HG03378 (cell line): ENCODE measurements at regions not wholly inside any gene's neighbourhood (a gene's known extent, or its start where the extent isn't known, plus 50 kb on each side); places are given as distances from the start of the nearest gene placed in this dataset.

Source experiments
- ATAC-seq: cut with Tn5 transposase; IDR thresholded peaks from one replicate; pipeline ENCODE4 v1.9.1; 2021; ENCODE audit warnings: mild to moderate bottlenecking, moderate library complexity; ENCODE audit not compliant: unreplicated experiment

DNA sequence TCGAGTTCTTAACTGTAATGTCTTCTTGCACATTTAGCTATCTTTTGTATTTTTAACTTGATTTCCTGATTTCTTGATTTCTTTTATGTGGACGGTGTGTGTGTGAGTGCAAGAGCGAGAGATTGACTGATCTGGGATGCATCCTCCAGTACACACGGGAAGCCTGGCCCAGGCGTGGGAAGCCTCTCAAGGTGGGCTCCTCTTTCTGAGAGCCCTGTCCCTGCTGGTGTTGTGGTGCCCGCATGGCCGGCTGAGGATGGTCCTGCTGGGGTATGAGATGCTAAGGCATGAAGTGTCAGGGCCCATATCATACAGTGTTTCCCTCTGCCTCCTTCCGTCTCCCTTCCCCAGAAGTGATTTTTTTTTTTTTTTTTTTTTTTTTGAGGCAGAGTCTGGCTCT, 130.8 kb upstream of the TCERG1L start:
- no peak for ATAC-seq

DNA sequence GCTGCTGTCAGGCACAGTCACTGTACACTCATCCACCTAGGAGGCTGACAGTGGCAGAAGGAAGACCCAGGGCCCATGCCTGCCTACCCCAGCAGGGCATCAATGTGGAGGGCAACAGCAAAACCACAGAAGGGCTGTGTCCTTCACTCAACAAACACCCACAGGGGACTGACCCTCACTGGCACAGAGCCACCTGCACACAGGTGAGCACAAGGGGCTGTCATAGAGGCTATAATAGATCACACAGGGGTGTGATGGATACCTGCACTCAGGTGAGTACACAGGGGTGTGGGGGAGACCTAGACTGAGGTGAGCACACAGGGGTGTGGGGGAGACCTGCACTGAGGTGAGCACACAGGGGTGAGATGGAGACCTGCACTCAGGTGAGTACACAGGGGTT, 132.8 kb upstream of the TCERG1L start:
- ATAC-seq, result no peak

DNA sequence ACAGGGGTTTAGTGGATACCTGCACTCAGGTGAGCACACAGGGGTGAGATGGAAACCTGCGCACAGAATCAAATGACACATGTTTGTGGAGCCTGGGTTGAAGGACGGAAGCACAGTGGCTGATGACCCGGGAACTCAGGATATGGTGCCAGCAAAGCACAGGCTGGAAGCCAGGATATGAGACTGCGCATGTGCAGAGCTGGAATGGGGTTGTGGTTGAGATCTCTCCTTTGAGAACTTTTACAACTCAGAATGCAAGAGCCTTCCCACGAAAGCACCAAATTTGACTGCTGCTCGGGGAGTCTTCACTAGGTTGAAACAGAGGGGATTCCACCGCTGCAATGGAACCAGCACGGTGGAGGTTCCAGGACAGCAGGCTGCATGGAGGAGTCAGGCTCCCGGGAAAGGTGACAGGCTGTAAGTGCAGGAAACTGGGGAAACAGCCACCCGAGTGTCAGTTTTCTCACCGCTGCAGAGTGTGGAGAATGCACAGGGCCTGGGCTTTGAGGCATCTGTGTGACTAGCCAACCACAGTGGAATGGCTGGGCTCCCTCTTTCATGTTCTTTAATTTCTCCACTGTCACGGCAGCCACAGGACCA, 133.4 kb upstream of the TCERG1L start:
- no peak for ATAC-seq

DNA sequence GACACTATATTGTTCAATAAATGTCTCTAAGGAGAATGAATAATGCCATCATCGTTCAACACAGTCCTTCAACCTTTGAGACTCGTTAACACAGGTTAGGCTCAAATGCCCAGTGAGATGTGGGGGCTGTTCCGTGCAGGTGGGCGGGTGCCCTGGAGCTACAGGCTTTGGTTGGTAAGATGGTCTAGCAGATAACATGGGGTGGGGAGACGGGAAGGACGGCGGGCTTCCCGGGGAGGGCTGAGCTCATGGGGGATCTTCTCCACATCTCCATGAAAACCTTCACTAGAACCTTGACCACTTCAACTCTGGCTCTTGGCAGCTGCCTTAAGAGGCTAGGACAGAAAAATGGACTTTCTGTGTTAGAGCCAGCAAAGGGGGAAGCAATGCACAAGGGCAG, 134.1 kb upstream of the TCERG1L start:
- ATAC-seq, result no peak

DNA sequence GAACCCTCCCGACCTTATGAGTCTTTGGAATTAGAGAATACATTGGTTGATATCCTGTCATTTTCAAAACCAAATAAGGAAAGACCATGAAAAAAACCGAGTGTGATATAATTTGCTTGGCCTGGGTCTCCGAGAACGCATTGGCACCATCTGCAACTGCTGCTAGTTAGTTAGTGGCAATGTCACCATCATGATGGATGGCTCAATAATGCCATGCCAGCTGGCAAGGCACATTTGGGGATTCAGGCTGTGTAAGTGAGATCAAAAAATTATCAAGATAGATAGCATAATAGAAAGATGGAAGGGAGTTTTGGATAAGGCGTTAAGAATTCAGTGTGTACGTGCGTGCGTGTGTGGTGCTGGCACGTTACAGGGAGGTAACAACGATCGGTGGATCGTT, 134.7 kb upstream of the TCERG1L start:
- no peak for ATAC-seq

DNA sequence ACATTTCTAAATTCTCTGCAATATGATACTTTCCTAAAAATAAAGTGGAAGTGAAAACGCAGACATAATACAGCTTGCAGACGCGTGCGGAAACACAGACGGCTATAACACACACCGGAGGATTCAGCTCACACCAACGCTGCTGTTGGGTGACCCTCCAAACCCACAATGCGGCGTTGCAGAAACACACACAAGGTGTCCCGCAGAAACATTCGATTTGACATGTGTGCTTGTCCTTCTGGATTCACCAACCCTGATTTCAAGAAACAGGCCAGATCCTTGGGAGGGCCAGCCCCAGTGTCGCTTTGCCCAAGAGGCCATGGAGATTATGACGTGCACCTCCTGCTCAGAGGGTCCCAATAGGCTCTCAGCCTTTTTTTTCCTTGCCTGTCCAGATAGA, 136.7 kb upstream of the TCERG1L start:
- ATAC-seq, result no peak

DNA sequence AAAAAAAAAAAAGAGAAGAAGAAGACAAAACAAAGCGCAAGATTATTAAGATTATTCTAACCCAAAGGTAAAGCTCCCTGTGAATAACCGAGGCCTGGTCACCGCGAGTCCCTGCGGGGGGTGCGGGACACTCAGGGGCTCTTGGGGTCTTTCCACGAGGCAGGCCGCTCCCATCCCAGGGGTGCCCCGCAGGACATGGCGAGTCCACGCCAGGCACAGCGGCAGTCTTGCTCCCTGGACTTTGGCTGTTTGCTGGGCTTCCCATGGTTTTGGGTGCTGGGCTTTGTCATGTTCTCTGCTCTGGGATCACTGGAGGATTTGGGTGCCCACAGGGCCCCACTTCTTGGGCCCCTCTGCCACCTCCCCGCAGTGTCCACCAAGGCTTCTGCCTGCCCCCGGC, 137.4 kb upstream of the TCERG1L start:
- ATAC-seq, result no peak

DNA sequence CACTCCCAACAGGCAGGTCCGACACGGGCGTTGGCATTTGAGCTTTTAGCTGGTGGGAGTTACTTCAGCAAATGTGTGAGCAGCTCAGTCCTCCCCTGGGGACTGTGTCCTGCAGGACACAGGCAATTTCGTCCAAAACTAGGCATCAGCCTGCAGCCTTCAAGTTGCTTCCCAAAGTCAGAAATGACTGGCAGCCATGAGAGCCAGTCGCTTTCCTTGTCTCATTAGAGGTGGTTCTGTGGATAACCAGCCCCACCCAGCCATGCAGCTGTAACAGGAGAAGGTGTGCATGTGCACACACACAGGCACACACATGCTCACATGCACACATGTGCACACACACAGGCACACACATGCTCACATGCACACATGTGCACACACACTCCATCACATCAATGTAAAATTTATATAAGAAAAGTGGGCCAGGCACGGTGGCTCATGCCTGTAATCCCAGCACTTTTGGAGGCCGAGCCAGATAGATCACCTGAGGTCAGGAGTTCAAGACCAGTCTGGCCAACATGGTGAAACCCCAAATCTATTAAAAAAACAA, 138.8 kb upstream of the TCERG1L start:
- ATAC-seq, result no peak

DNA sequence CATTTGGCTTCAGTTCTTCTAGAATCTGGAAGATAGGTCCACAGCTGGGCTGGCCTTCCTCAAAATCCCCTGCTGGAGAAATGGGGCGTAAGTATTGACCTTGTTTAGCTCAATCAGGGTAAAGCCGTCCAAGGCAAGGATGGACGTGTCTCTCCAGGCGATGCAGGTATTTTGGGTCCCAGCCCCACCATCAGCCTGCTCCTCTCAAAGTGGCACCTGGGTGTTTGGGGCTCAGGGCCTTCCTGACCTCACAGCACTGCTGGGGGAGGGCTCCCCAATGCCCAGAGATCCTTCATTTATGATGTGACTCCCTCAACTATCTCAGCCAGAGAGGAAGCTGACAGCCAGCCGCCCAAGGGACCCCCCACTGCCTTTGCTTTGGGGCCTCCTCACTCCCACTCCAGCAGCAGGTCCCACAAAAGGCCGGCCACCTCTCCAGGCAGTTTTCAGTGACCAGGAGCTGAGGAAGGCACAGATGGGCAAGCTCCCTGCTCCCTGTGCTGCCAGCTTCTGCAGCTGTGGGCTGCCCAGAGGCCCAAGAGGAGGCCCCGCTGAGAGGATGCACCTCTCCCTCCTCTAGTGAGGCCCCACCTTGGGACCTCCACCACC, 140.0 kb upstream of the TCERG1L start:
- ATAC-seq, result no peak

DNA sequence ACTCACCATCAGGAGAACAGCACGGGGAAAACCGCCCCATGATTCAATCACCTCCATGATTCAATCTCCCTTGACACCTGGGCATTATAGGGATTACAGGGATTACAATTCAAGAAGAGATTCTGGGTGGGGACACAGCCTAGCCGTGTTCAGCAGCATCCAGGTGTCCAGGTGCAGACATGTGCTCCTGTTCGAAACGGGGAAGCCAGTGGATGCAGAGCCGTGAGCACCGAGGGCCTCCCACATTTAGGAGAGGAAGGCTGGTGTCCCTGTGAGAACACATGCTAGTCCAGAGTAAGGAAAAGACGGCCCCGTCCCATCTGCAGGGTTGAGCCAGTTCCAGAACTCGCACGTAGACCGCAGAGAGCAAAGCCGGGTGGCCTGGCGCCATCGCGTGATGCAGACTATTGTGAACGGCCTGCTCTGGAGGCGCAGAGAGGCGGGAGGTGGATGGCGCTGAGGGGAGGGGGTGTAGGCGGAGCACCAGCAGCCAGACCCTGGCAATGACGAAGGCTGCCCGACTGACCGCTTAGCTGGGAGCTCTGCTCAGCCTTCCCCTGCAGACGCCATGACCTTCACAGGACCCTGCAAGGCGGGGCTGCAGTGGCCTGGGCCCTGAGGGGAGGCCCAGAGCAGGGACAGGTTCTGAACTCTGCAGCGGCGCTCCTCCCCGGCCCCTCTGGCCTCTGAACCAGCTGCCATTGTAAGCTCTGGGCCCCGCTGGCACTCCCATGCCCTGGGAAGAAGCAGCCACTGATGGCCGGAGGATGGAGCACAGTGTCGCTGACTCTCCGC, 141.6 kb upstream of the TCERG1L start:
- ATAC-seq, result no peak

DNA sequence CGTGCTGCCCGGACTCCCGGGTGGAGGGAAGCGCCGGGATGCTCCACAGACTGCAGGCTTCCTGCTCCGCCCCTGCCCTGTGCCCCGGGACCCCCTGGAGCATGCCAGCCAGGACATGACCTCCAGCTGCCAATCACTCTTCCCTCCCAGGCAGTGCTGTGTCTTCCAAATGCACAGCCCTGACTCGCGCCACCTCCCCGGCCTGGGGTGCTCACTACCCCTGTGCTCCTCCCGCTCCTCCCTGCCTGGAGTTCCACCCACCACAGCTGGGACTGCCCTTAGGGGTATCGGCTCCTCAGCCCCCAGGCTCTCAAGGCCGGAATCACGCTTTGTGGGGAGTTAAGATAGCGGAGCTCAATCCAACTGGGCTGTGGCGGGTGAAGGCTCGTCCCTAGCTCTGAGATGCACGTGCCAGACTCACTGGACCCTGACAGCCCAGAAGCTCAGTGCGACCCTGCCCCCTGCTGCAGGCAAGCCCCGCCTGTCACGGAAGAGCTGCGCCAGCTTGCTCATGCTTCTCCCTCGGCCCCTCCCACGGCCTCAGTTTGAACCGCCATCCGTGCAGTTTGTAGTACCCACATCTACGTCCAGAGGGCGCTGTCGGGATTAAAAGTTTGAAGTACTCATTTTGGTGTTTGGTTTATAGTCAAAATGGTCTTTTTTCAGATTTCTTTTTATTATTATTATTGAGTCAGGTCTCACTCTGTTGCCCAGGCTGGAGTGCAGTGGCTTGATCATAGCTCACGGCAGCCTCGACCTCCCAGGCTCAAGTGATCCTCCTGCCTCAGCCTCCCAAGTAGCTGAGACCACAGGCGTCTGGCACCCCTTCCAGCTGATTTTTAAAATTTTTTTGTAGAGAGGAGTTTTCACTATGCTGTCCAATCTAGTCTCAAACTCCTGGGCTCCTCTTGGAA, 142.5 kb upstream of the TCERG1L start:
- no peak for ATAC-seq

DNA sequence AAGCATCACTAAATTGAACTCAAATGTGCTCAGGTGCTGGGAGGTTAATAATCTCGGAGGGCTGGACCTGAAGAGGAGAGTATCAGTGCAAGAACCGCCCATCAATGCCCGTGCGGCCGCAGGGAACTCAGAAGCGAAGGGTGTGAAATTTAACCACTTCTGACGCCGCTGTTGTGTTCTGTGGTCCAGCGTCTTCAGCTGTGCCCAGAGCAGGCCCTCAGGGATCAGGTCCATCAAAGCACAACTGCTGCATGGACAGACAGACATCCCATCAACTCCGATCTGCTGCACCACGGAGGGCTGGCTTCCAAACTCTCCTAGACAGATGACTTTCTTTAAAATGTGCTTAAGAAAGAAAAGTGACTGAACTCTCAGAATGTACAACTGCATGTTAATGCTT, 144.9 kb upstream of the TCERG1L start:
- no peak for ATAC-seq

DNA sequence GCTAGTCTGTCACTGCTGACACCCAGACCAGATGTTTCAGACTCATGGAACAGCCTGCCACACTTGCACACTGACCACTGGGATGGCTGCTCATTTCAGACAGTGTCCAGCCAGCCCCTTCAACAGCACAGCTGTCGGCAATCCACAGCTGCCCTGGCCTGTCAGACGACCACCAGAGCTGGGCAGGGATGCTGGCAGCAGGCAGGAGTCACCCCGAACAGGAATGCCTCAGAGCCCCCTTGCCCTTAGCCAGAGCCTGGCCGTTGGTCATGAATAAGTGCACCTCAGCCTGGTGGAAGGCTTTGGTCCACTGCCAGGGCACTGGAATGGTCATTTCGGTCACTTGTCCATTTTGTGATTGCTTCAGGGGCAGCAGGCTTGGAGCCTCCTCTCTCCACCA, 149.6 kb upstream of the TCERG1L start:
- ATAC-seq, result no peak

DNA sequence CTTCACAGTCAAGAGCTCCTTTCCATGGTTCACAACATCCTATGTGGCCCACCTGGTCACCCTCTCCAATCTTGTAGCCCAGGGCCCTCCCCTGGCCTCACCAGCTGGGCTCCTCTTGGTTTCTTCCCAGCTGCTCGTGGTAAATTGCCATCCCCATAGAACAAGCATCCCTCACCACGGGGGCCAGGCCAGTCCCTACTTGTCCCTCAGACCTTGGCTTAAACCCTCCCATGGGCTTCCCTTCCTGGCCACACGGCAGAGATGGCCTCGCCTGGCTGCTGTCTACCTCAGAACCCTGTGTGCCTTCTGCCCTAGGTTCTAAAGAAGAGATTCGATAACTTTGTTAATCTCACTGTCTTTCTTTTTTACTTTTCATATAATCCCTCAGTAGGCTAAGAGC, 153.3 kb upstream of the TCERG1L start:
- ATAC-seq, result no peak

DNA sequence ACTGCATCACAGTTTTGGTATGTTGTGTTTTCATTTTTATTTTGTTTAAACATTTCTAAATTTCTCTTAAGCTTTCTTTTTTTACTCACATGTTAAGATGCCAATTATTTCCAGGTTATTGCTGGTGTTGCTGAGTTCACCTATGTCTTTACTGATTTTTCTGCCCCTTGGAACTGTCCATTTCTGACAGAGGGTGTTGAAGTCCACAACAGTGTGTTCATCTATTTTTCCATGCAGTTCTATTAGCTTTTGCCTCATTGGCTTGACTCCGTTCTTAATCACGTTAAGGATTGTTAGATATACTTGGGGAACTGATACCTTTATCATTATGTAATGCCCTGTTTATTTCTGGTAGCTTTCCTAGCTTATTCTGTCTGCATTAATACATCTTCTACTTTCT, 158.0 kb upstream of the TCERG1L start:
- ATAC-seq, result no peak

DNA sequence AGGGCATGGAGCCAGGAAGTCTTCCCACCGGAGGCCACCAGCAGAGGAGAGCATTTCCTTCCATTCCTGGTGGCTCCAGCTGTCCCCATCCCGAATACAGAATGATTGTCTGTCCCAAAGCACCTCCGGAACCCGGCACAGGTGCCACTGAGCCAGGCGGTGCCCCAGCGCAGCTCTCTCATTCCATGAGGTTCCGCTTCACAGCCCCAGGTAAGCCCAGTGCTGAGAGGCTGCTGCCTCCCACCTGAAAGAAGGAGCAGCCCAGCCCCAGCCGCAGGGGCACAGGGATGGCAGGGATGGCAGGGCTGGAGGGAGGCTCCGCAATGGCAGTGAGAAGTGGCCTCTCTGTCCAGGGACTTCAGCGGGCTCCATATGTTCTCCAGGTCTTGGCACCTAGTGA, 162.1 kb upstream of the TCERG1L start:
- no peak for ATAC-seq

DNA sequence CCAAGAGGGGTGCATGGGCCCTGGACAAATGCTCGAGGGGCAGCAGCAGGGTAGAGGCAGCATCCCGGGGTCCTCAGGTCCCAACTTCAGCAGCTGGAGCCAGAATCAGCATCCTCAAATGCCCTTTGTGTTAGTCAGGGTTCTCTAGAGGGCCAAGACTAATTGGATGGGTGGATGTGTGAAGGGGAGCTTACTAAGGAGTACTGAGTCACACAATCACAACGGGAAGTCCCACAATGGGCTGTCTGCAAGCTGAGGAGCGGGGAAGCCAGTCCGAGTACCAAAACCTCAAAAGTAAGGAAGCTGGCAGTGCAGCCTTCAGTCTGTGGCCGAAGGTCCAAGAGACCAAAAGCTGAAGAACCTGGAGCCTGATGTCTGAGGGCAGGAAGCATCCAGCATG, 162.9 kb upstream of the TCERG1L start:
- no peak for ATAC-seq

DNA sequence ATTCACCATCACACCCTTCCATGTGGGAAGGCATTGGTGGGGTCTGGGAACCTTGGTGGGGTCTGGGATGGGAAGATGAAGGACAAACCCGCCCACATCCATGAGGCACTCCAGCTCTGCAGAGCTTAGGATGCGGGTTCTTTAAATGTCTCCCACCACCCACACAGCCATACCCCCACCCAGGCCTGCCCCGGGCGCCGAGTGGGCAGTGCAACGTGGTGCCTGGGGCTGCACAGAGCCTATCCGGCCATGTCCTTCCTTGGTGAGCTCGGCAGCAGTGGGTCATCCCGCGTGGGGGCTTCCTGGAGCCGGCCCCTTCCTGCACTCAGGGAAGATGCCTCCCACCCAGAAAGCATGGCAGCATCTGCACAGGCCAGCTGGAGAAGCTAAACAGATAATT, 163.5 kb upstream of the TCERG1L start:
- no peak for ATAC-seq

DNA sequence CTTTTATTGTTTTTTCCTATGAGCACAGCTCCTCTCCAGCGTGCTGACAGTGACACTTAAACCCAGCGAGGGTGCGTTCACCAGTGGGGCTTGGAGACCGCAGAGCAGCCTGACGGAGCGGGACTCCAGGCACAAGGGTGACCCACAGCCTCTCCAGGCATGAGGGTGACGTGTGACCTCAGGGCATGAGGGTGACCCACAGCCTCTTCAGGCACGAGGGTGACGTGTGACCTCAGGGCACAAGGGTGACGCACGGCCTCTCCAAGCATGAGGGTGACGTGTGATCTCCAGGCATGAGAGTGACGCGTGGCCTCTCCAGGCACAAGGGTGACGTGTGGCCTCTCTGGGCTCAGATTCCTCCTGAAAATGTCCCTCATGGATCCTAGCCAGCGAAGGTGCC, 164.3 kb upstream of the TCERG1L start:
- ATAC-seq, result no peak

DNA sequence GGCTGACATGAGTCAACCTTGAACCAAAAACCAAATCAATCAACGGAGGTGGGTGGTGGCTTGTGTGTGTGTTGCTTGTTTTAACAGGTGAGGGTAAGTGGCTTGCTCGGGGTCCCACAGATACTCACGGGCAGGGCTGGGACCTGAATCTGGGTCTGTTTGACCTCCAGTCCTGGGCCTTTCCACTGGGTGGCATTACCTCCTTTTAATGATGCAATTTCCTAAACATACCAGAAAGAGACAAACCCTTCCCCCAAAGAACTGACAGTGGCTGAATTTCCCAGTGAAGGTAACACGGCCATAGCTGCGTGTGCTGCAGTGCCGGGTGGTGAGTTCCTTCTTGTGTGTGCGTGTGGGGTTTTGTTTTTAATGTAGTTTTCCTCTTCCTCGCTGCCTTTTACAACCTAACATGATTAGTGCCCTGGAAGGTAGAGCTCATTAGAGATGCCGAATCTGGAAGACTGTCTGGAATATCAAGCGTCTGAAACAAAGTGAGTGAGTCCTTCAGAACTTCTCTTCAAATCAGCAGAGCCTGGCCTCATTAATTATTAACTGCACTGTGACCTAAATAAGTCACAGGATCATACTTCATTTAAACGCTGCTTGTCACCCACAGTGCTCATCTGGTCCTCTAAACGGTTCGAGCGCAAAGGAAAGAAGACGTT, 166.1 kb upstream of the TCERG1L start:
- no peak for ATAC-seq
